Kasumi-1 (cell line): ENCODE measurements at regions not wholly inside any gene's neighbourhood (a gene's known extent, or its start where the extent isn't known, plus 50 kb on each side); places are given as distances from the start of the nearest gene placed in this dataset.

Experiments used
- DNase-seq, 2 experiments: peaks; one replicate each; lab custom pipeline; 2025; lab: John Stamatoyannopoulos, UW

DNA sequence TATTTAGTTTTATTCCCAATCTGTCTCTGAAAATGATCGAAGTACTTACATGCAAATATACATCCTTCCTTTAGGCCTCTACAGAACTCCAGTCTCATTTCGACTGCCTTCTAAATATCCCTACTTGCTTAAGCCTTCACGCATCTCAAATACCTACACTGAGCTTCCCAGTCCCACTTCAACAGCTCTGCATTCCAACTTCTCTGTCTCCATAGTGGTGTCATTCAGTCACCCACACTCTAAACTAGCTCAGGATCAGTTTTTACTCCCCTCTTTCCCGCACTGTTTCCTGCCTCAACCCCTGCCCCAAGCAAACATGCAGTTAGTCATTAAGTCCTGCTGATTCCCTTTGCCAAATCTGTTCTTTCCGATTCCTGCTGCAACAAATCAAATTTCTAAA lies 91.8 kb upstream of the PREP start:
- DNase-seq = no peak

DNA sequence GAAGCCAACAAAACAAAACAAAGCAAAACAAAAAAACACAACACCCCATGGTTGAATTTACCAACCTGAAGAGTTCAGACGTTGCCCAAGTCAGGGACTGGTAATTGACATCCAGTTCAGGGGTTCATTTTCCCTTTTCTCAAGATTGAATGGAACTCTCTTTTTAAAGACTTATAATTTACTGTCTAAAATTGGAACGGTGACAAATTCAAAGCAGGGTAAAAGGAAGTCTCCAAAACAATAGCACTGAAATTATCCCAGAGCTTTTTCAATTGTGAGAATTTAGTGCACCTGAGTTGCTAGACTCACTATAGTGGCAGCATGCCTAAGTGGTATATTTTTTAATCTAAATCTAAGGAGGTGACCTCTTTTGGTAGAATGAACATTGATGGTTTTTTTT lies 90.9 kb upstream of the PREP start:
- no peak for DNase-seq

DNA sequence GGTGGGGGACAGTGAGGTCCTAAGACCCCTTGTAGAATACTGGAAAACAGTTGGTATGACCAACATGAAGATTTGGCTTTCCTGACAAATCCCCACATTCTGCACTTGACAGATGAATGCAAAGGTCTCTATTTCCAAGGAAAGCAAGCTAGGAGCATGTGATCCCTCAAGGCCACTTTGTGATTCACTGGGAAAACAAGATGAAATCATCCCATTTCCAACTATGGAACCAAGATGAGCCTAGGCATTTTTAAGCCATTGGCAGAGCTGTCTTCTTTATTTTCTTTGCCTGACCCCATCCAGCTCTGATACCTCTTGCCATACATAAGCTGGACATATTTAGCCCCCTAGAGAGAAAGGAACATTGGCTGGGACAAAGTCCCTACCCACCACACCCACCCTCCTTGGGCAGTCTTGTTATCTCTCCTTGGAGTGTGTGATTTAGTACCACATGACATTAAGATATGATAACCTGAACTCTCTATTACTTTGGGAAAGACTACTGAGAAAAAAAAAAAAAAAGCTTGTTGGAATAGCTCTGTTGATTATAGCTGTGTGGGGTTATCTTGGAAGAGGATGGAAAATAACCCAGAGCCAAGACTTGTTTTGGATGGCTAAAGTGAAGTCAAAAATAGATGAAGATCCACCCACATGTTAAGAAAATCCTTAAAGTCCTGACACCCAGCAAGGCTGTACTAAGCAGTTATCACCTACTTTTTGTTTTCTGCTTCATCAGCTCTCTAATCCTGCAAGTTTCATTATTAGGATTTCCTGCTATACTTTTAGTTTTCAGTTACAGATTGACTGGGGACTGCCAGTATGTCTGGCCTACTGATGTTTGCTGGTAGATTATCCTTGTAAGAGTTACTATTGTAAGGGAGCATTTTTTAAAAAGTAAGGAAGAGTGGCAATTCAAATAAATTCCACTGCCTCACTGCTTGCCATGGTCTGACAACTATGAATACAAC lies 90.1 kb upstream of the PREP start:
- DNase-seq = no peak

DNA sequence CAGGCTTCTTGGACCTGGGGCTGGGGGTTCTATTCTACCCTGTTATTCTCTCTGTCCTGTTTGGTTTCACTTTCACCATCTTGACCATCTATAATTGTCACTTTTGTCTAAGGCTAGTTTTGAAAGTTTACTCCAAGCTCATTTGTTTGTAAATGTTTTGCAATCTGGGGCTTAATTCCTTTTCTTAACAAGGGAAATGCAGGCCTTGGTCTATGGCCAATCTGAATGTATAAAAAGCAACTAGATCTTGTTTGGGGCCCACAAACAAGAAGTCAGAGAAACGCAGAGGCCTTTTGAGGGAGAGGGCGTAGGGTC lies 86.3 kb upstream of the PREP start:
- no peak for DNase-seq

DNA sequence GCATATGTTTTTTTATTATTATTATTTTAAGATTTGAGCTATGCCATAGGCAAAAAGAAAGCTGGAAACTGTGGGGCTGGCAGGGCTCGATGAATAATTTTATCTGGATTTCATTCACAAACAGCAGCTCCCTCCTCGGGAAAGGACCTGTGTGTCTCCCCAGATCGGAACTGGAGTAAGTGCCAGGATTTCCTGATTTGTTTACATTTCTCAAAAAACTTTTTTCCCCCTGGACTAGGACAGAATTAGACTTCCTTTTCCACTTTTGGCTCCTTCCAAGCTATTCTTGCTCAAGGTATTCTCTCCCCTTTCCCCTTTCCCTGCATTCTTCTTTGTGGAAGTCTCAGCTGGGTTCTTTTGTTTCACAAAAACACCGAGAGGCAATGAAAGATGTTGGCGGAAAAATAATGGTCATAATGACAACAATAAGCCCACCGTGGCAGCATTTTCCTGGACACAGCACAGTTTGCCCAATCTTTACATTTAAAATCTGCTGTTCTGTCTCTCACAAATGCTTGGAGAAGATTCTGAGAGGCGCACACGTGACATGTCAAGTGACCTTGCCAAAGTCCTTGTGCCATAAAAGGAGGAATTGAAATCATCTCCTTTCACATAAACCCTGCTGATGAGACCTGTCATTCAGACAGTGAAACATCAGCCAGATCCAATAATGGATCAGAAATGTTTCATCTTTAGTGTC lies 85.8 kb upstream of the PREP start:
- no peak for DNase-seq

DNA sequence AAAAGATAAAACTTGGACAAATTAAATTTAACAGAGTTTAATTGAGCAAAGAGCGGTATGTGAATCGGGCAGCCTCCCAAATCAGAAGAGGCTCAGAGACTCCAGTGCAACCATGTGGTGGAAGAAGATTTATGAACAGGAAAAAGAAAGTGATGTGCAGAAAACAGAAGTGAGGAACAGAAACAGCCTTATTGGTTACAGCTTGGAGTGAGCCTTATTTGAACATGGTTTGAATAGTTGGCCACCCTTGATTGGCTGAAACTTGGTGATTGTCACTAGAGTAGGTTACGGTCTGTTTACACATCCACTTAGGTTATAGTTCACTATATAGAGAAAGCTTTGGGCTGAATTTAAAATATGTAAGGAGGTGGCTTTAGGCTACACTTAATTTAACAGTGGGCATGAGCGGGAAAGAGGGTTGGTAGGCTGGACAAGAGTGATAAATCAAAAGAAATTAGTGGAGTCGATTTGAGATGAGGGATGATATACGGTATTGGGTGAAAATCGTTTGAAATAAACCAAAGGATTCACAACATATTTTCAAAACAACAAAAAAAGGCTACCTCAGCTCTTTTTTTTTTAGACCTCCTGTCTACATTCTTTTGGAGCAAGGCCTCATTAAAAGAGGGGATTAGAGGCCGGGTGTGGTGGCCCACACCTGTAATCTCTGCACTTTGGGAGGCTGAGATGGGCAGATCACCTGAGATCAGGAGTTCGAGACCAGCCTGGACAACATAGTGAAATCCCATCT lies 84.3 kb upstream of the PREP start:
- no peak for DNase-seq

DNA sequence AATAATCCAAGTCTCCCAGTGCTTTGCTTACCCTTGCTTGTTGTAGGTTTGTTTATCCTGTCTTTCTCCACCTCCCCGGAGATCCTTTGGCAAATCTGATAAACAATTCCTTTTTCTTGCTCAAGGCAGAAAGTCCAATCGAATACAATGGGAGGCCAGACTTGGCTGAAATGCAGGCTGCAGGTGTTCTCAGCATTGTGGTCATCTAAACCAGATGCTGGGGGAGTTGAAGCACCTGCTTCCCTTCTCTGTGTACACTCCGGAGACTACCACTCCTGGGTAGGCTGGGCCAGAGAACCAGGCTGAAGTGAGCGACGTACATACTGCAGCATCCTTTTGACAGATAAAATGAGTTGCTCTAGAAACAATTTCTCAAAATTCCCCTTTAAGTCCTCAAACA lies 82.6 kb upstream of the PREP start:
- DNase-seq = no peak

DNA sequence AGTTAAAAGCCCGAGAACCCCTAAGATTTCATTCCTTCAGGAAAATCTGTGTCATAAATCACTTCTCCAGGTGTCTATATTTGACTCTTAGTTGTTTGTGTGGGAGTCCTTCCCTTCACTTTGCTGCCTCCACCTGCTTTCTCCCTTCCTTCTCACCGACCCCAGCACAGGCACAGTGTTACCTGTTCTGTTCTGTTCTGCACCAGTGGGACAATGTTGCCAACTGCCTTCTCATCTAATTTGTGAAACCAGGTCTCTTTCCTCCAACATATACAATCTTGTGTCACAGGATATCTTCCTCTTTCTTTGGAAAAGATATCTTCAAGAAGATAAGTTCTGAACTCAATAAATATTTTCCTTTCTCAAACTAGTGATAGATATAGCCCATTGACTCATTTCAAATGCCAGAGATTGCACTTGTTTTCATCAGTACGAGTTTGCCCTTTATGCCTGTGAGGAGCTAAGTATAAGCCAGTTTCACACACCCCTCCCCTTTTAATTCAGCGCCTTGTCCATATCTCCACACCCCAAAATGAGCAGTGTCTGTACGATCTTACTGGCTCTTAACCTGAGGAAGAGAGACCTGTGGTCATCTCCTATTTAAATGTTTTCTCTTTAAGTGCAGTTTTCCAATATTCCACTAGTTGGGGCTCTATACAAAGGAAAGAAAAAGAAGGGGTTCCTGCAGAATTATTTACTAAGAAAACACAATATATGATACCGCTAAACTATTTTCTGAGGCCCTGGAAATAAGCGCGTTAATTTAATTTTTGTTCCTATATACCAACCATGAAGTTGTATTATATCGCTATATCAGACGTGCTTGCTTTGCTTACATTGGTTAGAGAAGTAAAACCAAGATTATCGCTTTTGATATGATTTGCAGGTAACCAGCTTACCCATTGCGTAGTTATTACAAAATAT lies 81.6 kb upstream of the PREP start:
- DNase-seq = peak; percentile 62 to 75

DNA sequence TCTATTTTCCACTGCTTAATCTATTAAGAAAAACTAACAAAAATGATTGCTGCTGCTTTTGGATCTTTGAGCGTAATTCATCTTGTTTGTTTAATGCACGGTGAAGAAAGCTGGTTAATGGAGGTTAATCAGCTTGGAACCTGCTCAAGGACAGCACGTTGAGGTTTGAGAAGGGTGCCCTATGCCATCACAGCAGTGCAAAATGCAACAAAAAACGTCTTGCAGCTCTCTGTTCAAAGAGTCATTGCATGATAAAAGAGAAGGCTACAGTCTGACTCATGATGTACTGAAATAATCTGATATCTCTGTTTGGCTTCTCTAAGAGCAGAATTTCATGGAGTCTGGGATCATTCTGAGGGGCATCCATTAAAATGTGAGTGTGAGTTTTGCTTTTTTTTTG lies 80.6 kb upstream of the PREP start:
- no peak for DNase-seq

DNA sequence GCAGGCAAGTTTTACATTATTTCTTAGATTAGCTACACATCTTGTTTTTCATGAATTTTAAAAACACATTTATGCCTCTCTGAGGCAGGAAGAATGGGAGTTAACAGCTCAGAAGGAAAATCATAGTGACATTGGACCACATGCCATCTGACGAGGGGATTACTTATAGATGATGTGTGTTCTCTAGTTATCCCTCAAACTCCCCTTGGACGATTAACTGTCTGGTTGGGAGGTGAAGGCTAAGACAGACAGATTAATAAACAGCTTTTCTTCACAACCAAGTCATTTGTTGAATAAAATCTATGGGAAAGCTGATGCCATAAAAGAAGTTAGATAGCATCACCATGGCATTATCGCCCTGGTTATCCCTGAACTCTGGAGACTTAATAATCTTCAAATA lies 80.0 kb upstream of the PREP start:
- DNase-seq = no peak

DNA sequence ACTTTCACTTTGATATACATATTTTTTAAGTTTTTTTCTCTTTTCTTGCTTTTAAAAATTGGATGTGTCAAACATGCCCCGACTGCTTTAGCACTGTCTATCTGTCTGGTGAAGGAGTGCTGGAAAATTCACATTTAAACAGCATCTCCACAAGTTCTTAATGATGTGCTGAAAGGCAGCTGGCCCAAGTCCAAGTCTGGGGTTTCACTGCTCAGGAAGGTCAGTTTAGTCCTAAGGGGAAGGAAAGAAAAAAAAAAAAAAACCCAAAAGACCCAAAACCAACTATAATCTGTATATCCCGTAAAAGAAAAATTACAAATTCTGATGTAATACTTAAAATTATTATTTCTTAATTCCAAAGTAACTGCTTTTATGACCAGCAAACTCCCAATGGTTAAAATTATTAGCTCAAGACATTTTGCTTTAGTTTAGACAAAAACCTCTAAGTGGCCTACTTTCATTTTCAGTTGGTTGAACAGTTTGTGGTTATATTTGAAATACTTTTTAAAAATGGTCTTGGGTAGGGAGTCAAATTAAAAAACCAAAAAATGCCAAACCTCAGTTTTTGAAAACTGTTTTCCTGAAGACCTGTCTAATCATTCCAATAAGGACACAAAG lies 79.5 kb upstream of the PREP start:
- DNase-seq = no peak

DNA sequence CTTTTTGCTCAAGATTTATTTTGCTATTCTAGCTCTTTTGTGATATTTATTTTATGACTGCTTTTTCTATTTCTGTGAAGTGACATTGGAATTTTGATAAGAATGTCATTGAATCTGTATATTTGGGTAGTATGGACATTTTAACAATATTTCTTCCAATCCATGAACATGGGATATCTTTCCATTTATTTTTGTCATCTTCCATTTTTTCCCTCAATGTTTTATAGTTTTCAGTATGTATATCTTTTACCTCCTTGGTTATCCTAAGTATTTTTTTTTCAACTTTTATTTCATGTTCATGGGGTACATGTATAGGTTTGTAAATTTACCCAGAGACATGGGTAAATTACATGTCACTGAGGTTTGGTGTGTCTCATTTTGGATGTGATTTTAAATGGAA lies 74.1 kb upstream of the PREP start:
- DNase-seq = no peak

DNA sequence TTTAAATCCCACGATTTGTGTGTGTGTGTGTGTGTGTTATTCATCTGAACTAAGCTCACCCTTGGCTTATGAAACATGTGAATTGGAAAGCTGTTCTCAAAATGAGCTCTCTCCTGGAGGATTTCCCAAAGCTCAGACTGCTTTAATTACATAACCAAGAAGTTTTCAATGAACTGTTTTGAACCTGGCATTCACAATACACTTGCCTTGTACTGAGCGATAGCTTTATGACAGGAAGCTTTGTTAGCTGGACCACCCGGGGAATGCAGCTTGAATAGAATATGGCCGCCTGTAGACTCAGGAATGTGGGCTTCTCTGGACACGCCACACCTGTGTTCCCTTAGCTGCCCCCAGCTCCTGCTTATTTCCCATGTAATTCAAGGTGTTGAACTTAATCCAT lies 71.4 kb upstream of the PREP start:
- DNase-seq = no peak

DNA sequence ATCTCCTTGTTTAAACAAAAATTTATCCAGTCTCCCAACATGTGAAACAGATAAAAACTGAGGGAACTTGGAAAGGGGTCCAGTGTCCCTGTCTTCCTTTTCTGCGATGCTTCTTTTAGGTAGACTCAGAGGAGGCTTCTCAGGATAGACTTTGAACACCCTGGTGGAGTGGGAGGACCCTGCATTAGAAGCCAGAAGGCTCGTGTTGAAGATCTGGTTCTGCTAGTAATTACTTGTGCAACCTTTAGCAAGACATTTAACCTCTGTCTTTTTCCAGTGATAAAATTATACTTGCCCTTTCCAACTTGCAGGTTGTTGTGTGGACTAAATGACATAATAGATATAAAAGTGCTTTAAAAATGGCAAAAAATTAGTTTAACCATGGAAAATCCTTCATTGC lies 67.1 kb upstream of the PREP start:
- no peak for DNase-seq

DNA sequence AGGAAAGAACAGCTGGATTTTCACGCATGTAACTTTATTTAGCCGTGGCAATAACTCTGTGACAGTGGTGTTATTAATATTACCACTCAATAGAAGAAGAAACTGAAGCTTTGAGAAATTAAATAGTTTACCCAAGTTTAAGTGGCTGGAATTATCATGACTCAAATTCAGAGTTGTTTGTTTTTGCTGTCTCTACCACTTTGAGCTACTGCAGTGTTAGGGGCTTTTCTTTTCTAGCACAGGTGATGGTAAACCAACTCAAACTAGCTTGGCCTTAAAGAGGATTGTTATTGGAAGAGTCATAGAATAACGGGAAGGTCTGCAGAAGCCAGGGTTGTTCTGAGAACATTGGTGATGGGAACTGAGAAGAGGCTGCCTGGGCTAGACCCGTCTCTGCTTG lies 66.0 kb upstream of the PREP start:
- DNase-seq = no peak

DNA sequence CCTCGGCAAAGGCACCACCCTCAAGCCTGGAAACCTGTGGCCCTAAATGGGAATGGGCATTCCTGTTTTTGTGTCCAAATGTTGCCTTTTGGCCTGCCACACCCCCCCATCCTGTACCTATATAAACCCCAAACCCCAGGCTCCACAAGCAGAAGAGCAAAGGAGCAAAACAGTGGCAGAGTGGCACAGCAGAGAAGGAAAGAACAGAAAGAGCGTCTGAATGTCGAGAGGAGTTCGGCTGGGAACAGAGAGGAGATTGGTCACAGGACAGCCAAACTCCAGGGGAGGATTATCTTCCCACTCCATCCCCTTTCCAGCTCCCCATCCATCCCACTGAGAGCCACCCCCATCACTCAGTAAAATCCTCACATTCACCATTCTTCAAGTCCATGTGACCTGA lies 58.0 kb upstream of the PREP start:
- DNase-seq = no peak

DNA sequence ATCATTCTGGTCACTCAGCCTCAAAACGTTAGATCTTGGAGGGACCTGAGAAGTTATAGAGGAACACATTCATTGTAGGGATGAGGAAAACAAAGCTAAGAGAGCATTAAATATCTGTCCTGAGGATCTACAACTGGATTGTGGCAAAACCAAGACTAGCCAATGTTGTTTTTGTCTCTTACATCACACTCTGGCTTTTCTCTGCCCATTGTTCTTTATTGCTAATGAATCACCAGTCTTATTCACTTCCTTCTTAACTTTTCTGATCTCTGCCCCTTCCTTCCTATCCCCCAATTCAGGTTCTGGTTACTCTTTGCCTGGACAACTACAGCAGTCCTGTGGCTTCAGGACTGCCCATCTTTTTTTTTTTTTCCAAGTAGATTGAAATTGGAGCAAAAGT lies 57.0 kb upstream of the PREP start:
- peak; percentile 7 to 11 for DNase-seq

DNA sequence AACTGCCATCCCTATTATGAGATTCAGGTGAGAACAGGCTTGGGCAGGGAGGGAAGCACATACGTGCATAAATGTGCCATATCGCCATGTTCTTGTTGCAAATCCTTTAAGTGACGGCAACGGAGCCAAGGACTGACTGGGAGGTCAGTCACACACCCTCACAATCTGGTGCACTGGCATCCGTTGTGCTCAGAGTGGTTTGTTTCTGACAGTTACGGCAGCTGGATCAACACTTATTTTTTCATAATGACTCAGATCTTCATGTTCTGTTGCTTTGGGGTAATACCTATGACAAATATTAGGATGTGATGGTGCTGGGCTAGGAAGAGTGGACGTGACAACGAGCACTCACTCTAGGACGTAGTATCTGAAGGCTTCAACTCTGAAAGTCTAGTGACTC lies 56.2 kb upstream of the PREP start:
- DNase-seq = no peak

DNA sequence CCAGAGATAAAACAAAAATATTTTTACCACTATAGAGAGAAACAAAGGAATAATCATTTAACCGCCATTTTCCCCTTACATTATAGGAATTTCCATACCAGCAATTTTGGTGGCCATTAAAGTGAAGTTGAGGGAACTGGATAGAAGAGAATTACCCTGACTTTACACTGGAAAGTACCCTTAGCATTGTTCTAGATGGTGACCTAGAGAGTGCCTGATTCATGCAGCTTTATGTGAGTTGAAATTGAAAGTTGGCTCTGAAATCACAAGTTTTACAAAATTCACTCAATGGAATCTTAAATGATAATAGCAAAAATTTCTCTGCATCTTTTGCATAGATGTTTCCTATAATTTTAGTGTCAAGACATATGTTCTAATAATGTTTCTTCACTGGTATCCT lies 55.7 kb upstream of the PREP start:
- DNase-seq = no peak

DNA sequence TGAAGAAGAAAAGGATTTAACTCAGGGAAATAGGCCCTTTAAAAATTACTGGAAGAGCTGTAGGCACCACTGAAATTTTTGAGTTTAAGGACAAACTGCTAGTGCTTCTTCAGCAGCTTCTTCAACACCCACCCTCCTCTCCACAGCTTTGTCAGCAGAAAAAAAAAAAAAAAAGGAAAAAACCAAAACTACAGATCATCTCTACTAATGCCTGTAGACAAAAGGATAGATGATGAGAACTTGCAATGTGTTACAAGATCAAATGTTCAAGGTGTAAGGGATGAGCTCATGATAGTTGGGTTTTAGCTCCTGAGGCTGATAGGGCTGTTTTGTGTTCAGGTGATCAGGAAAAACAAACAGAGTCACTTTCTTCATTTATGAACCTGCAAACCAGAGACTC lies 55.2 kb upstream of the PREP start:
- no peak for DNase-seq

DNA sequence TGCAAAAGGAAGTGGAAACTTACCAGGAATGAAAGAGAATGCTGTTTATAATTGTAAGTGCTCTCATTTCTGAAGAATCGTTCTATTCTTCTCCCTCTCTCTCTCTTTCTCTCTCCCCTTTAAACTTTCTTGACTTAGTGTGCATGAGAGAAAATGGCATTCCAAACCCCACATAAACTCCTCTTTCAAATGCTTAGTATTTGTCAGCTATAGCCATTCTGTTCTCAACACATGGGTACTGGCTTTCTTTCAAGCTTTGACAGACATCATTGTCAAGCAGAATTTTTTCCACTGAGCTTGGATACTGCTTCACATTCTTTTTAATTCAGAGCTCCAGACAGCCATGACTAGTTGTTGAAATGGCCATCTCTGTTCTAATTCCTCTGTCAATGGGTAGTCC lies 51.1 kb upstream of the PREP start:
- no peak for DNase-seq
